ENCODE measurements at regions not wholly inside any gene's neighbourhood (a gene's known extent, or its start where the extent isn't known, plus 50 kb on each side); places are given as distances from the start of the nearest gene placed in this dataset.

- DNase-seq, result no peak
Observed at GRCh38 chr12:27180906-27181505, 63.1 kb upstream of the STK38L start.

GRCh38 chr12:27183342-27183741, 60.7 kb upstream of the STK38L start:
- DNase-seq, result no peak

GRCh38 chr12:27185234-27186021, 58.7 kb upstream of the STK38L start:
- peak in 1 of 4 experiments; percentile 4 for DNase-seq

GRCh38 chr12:27186022-27186839, 57.9 kb upstream of the STK38L start:
- no peak for DNase-seq

GRCh38 chr12:27187697-27188096, 56.4 kb upstream of the STK38L start:
- DNase-seq, result no peak

GRCh38 chr12:27190761-27191160, 53.3 kb upstream of the STK38L start:
- DNase-seq, result no peak

- no peak for DNase-seq
Observed at GRCh38 chr12:27191531-27191930, 52.6 kb upstream of the STK38L start.

- DNase-seq, result no peak
Observed at GRCh38 chr12:27192118-27192802, 51.8 kb upstream of the STK38L start.

GRCh38 chr12:27193106-27193505, 51.0 kb upstream of the STK38L start:
- no peak for DNase-seq

GRCh38 chr12:27193854-27194544, 50.1 kb upstream of the STK38L start:
- DNase-seq, result no peak

Measured in activated naive CD4-positive, alpha-beta T cell (primary cell).